ENCODE measurements at regions not wholly inside any gene's neighbourhood (a gene's known extent, or its start where the extent isn't known, plus 50 kb on each side); places are given as distances from the start of the nearest gene placed in this dataset.

DNA sequence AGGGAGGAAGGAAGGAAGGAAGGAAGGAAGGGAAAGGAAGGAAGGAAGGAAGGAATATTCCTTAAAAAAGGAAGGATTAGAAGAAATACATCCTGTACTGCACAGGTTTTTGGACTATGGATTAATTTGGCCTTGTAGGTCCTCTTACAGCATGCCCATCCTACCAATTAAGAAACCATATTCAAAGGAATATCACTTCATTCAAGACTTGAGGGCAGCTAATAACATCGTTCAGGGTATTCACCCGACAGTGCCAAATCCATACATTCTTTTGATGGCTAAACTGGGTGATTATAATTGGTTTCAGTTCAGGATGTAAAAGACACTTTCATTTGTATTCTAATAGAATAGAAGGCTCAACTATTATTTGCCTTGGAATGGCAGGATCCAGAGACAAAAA lies 410.3 kb downstream of the PLOD2 start:
- TF ChIP-seq POLR2A (IDR thresholded peaks at IDR 0.05; ENCODE audit: low read depth, low read length) (no peak), TAF1 (IDR thresholded peaks at IDR 0.05; ENCODE audit: borderline replicate concordance, low read depth, low read length) (no peak)
